NCI-H345 (cell line): ENCODE measurements at regions not wholly inside any gene's neighbourhood (a gene's known extent, or its start where the extent isn't known, plus 50 kb on each side); places are given as distances from the start of the nearest gene placed in this dataset.
A peak's percentile ranks its signal among the peaks of the same experiment; 100 is the strongest.
"Not testable (repeated sequence)": the region's sequence is repeated elsewhere in the genome, so short reads cannot be mapped to it uniquely, and the experiment has no call there.

Experiments used
- DNase-seq: peaks from one replicate; lab custom pipeline; 2025; lab: John Stamatoyannopoulos, UW

- DNase-seq, result no peak
Measured at GRCh38 chr12:25337916-25338315, 87.2 kb upstream of the KRAS start.

- no peak for DNase-seq
Measured at GRCh38 chr12:25332143-25332542, 81.4 kb upstream of the KRAS start.

- peak; percentile 17 for DNase-seq
Measured at GRCh38 chr12:25328072-25328712, 77.5 kb upstream of the KRAS start.

- no peak for DNase-seq
Measured at GRCh38 chr12:25327321-25327720, 76.6 kb upstream of the KRAS start.

- no peak for DNase-seq
Measured at GRCh38 chr12:25326326-25326725, 75.6 kb upstream of the KRAS start.

- no peak for DNase-seq
Measured at GRCh38 chr12:25324861-25325260, 74.1 kb upstream of the KRAS start.

GRCh38 chr12:25323581-25323982 is 72.9 kb upstream of the KRAS start:
- DNase-seq, result no peak

- DNase-seq, result no peak
Measured at GRCh38 chr12:25322918-25323531, 72.3 kb upstream of the KRAS start.

- no peak for DNase-seq
Measured at GRCh38 chr12:25322351-25322750, 71.6 kb upstream of the KRAS start.

GRCh38 chr12:25321772-25322171 is 71.0 kb upstream of the KRAS start:
- DNase-seq, result no peak

GRCh38 chr12:25320123-25321006 is 69.6 kb upstream of the KRAS start:
- DNase-seq, result no peak

- no peak for DNase-seq
Measured at GRCh38 chr12:25319233-25319984, 68.7 kb upstream of the KRAS start.

GRCh38 chr12:25317553-25317952 is 66.8 kb upstream of the KRAS start:
- no peak for DNase-seq

- no peak for DNase-seq
Measured at GRCh38 chr12:25315388-25315787, 64.7 kb upstream of the KRAS start.

- DNase-seq, result not testable (repeated sequence)
Measured at GRCh38 chr12:25313266-25313990, 62.7 kb upstream of the KRAS start.

GRCh38 chr12:25311506-25311905 is 60.8 kb upstream of the KRAS start:
- no peak for DNase-seq

- not testable (repeated sequence) for DNase-seq
Measured at GRCh38 chr12:25310071-25310470, 59.3 kb upstream of the KRAS start.

- DNase-seq, result no peak
Measured at GRCh38 chr12:25308756-25309155, 58.0 kb upstream of the KRAS start.

- no peak for DNase-seq
Measured at GRCh38 chr12:25307818-25308217, 57.1 kb upstream of the KRAS start.

GRCh38 chr12:25301798-25302197 is 51.1 kb upstream of the KRAS start:
- no peak for DNase-seq
